ENCODE measurements at regions not wholly inside any gene's neighbourhood (a gene's known extent, or its start where the extent isn't known, plus 50 kb on each side); places are given as distances from the start of the nearest gene placed in this dataset.

- TF ChIP-seq ZNF274 (IDR thresholded peaks at IDR 0.05; ENCODE audit: low read depth, low read length) (no peak), YY1 (IDR thresholded peaks at IDR 0.05; ENCODE audit: insufficient read depth, insufficient read length) (no peak), SUZ12 (IDR thresholded peaks at IDR 0.05; ENCODE audit: extremely low read depth, insufficient read depth, insufficient read length) (no peak)
Measured at GRCh38 chr7:91343420-91343960, 79.3 kb downstream of the FZD1 start.
